Retinal pigment epithelial cell (primary cell): ENCODE measurements at regions not wholly inside any gene's neighbourhood (a gene's known extent, or its start where the extent isn't known, plus 50 kb on each side); places are given as distances from the start of the nearest gene placed in this dataset.

ENCODE experiments used
- DNase-seq: peaks from one replicate; pipeline ENCODE4 v3.0.0-alpha.2; 2010; ENCODE audit warnings: low read depth
- H3K4me3 ChIP-seq: 2 replicates; pipeline ENCODE4 v1.5.1; 2011; ENCODE audit warnings: mild to moderate bottlenecking, low read length, control low read depth, moderate library complexity
- TF ChIP-seq, protein P1 (sequence below): conservative IDR thresholded peaks from 2 replicates; pipeline ENCODE4 v1.5.1; 2011; ENCODE audit warnings: low read depth, low read length, control low read depth, inconsistent platforms

DNA sequence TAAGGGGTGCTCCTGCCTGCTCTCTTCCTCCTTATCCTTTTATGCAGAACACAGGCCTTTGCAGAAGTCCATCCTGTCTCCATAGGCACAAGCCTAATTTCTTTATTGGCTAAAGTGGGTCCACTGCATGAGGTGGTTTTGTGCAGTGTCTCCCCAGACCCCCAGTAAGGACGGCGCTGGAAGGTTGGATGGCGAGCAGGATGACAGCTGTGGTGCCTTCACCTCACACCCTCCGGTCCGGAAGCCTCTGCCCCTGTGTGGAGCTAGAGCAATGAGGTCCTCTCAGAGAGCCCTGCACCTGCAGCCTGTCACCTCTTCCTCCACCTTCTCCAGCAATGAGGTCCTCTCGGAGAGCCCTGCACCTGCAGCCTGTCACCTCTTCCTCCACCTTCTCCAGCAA, 393.7 kb upstream of the IRX1 start:
- no peak overlapping the region for H3K4me3 ChIP-seq
- TF ChIP-seq, protein P1, sequence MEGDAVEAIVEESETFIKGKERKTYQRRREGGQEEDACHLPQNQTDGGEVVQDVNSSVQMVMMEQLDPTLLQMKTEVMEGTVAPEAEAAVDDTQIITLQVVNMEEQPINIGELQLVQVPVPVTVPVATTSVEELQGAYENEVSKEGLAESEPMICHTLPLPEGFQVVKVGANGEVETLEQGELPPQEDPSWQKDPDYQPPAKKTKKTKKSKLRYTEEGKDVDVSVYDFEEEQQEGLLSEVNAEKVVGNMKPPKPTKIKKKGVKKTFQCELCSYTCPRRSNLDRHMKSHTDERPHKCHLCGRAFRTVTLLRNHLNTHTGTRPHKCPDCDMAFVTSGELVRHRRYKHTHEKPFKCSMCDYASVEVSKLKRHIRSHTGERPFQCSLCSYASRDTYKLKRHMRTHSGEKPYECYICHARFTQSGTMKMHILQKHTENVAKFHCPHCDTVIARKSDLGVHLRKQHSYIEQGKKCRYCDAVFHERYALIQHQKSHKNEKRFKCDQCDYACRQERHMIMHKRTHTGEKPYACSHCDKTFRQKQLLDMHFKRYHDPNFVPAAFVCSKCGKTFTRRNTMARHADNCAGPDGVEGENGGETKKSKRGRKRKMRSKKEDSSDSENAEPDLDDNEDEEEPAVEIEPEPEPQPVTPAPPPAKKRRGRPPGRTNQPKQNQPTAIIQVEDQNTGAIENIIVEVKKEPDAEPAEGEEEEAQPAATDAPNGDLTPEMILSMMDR: no peak
- DNase-seq: no peak

DNA sequence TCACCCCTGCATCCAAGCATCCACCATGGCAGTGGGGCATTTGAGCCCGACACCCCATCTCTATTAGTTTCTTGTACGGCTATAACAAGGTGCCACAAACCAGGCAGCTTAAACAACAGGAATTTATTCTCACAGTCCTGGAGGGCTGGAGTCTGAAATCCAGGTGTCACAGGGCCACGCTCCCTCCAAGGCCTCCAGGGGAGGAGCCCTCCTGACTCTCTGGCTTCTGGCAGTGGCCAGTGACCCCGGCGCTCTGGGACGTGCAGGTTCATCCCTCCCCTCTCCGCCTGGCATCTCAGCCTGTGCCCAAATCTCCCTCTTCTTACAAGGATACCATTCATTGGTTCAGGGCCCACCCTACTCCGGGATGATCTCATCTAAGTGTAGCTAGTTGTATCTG, 394.5 kb upstream of the IRX1 start:
- no peak for DNase-seq
- TF ChIP-seq, protein P1: no peak

DNA sequence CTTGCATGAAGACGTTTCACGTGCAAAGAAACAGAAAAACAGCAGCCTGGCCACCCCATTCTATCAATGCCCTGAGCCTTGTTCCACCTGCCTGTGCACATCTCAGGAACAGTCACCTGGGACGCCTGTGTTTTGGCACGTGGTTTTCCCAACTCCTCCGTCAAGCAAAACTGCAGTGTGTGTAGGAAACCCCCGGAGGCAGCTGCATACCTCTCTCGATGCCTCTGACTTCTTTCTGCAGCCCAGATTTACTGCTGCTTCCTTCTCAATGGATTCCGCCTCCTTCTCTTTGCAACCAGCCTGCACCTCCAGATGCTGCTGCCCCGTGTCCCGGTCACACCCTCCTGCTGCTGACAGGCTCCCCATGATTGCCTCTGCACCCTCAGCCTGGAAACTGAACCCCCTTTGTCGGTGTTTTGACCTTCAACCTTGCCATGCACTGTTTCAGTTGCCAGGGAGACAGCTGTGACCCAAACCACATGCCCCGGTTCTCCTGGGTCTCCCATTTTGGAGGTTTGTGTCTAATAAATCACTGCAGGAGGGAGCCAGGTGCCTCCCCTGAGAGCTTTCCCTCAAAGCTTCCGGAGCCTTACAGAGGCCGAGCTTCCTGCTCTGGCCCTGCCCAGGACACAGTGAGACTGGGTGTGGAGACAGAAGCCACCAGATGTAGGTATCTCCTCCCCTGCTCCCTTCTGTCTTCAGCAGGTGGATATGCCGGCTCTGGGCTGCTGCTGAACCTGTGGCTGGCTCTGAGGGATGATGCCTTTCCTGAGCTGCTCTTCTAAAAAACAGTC, 395.5 kb upstream of the IRX1 start:
- no peak overlapping the region for H3K4me3 ChIP-seq
- TF ChIP-seq, protein P1: no peak
- DNase-seq: no peak

More for the DNA sequence above, 394.5 kb upstream of the IRX1 start:
- H3K4me3 ChIP-seq: no peak overlapping the region

DNA sequence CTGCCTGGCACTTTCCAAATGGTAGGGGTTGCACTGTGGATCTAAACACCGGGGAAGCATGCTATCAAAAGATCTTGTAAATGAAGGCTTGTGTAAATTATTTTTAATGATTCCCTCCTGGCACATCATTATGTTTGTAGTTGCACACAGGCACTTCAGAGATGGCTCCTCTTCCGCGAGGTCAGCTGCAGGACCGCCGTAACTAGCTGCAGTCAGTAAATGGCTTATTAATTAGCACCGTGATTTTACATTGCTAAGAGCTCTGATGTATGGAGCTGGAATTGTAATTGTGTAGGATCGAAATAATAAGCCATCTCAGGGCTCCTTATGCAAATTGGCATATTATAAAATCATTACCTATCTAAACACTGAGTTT, 397.6 kb upstream of the IRX1 start:
- TF ChIP-seq, protein P1: no peak
- DNase-seq: no peak

DNA sequence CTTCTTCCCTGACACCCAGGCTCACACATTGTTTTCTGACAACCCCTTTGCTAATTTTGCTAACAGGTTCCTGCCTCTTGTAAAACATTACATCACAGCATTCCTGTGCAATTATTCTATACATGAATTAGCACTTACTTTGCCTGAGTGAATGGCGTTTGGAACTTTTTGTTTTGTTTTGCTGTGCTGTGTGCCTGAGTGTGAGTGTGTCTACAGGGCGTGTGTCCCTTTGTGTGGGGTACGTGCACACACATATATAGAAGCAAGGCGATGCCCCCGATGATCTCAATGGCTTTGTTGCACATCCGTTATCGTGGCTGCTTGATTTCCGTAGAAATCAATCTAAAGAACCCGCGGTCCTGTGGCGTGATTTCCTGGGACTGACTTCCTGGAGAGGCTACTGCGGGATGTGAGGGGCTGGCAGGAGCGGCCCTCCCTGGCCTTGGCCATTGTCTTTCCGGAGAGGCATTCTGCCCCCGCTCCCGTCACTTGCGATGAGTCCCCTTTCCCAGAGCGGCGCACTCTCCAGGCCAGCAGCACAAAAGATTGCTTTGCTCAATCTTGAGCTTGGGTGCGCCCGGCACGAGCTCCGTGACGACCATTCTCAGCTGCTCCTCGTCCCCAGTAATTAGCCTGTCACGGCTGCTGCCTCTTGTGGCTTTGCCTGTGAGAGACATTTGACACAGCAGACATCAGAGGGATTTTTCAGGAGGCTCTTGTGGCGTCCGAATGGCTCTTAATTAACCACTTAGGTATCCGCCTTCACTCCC, 398.1 kb upstream of the IRX1 start:
- TF ChIP-seq, protein P1: no peak
- no peak for DNase-seq
- H3K4me3 ChIP-seq: no peak overlapping the region

More for the DNA sequence above, 397.6 kb upstream of the IRX1 start:
- H3K4me3 ChIP-seq: no peak overlapping the region

DNA sequence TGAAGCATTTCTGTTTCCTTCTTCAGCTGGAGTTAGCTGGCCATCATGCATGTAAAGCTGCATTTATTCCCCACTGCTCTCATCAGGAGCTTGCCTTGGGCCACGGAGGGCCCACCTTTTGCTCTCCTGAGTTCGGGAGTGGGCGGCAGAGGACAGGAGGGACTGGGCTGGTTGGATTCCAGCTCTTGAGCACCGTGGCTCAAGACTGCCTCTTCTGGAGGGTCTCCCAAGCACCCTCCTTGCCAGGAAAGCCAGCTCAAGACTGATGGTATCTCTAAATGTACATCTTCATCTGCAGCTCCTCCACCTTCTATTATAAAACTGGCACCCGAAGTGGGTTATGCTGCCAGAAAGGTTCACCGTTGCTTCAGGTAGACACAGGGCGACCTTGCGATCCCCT, 399.6 kb upstream of the IRX1 start:
- H3K4me3 ChIP-seq: no peak overlapping the region
- DNase-seq: no peak
- TF ChIP-seq, protein P1: no peak
